IMR-90 (cell line): ENCODE measurements at regions not wholly inside any gene's neighbourhood (a gene's known extent, or its start where the extent isn't known, plus 50 kb on each side); places are given as distances from the start of the nearest gene placed in this dataset.

Source experiments
- BHLHE40 ChIP-seq: fragments of 150-350 bp; IDR thresholded peaks from 2 replicates; pipeline ENCODE4 v1.6.1; 2016; ENCODE audit warnings: mild to moderate bottlenecking, low read depth, low read length
- MAFK ChIP-seq: IDR thresholded peaks from 2 replicates; pipeline ENCODE4 v1.6.1; 2012; ENCODE audit warnings: low read depth, low read length, improper control_type of control experiment
- MXI1 ChIP-seq: IDR thresholded peaks from 2 replicates; pipeline ENCODE4 v1.6.1; 2012; ENCODE audit warnings: low read depth, mild to moderate bottlenecking, low read length, moderate library complexity, borderline replicate concordance
- NFE2L2 ChIP-seq: fragments of 150-350 bp; IDR thresholded peaks from 2 replicates; pipeline ENCODE4 v1.6.1; 2016; ENCODE audit warnings: low read depth, mild to moderate bottlenecking, low read length
- POLR2A ChIP-seq: IDR thresholded peaks from 2 replicates; pipeline ENCODE4 v1.6.1; 2012; ENCODE audit warnings: mild to moderate bottlenecking, low read depth, low read length
- RAD21 ChIP-seq: IDR thresholded peaks from 2 replicates; pipeline ENCODE4 v1.6.1; 2012; ENCODE audit warnings: low read length, improper control_type of control experiment
- RCOR1 ChIP-seq: IDR thresholded peaks from 2 replicates; pipeline ENCODE4 v1.6.1; 2012; ENCODE audit warnings: mild to moderate bottlenecking, low read length, improper control_type of control experiment; ENCODE audit not compliant: insufficient replicate concordance
- RFX5 ChIP-seq: IDR thresholded peaks from 2 replicates; pipeline ENCODE4 v1.8.0; 2012; ENCODE audit warnings: low read depth, mild to moderate bottlenecking, low read length, moderate library complexity
- SMC3 ChIP-seq: fragments of 150-350 bp; IDR thresholded peaks from 2 replicates; pipeline ENCODE4 v1.6.1; 2016; ENCODE audit warnings: low read depth, mild to moderate bottlenecking, antibody characterized with exemption, low read length, moderate library complexity
- TF ChIP-seq, protein P1 (sequence below): conservative IDR thresholded peaks from 2 replicates; pipeline ENCODE4 v1.5.1; 2012; ENCODE audit warnings: mild to moderate bottlenecking, low read depth, low read length, improper control_type of control experiment
- TF ChIP-seq, protein P2 (sequence below): fragments of 150-350 bp; IDR thresholded peaks from 2 replicates; pipeline ENCODE4 v1.6.1; 2017; ENCODE audit warnings: mild to moderate bottlenecking, antibody characterized with exemption, low read length, low read depth
- TF ChIP-seq, protein P3 (sequence below): fragments of 150-350 bp; IDR thresholded peaks from 2 replicates; pipeline ENCODE4 v1.6.1; 2016; ENCODE audit warnings: low read depth, mild to moderate bottlenecking, low read length, moderate library complexity, borderline replicate concordance

DNA sequence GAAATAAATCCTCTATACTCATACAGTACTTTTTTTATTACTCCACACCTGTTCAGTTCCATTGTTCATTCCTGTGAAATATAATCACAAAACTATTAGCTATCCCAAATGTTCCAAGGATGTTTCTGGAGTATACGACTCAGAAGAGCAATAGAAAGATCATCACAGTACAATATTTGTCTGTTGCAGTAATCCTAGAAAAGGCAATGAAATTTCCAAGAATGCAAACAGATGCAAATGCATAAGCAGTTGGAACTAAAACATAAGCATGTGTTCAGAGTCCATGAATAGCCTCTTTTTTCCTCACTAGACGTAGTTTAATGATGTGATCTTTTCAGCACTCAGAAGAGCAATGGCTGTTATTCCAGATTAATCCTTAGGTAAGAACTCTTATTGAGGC lies 55.2 kb downstream of the RTL3 start:
- TF ChIP-seq, protein P1, sequence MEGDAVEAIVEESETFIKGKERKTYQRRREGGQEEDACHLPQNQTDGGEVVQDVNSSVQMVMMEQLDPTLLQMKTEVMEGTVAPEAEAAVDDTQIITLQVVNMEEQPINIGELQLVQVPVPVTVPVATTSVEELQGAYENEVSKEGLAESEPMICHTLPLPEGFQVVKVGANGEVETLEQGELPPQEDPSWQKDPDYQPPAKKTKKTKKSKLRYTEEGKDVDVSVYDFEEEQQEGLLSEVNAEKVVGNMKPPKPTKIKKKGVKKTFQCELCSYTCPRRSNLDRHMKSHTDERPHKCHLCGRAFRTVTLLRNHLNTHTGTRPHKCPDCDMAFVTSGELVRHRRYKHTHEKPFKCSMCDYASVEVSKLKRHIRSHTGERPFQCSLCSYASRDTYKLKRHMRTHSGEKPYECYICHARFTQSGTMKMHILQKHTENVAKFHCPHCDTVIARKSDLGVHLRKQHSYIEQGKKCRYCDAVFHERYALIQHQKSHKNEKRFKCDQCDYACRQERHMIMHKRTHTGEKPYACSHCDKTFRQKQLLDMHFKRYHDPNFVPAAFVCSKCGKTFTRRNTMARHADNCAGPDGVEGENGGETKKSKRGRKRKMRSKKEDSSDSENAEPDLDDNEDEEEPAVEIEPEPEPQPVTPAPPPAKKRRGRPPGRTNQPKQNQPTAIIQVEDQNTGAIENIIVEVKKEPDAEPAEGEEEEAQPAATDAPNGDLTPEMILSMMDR, result no peak
- TF ChIP-seq, protein P2, sequence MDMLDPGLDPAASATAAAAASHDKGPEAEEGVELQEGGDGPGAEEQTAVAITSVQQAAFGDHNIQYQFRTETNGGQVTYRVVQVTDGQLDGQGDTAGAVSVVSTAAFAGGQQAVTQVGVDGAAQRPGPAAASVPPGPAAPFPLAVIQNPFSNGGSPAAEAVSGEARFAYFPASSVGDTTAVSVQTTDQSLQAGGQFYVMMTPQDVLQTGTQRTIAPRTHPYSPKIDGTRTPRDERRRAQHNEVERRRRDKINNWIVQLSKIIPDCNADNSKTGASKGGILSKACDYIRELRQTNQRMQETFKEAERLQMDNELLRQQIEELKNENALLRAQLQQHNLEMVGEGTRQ, result no peak
- TF ChIP-seq RAD21 (no peak), POLR2A (no peak), SMC3 (no peak), NFE2L2 (no peak), BHLHE40 (no peak), MXI1 (no peak), RCOR1 (no peak), MAFK (no peak), RFX5 (no peak)
- TF ChIP-seq, protein P3, sequence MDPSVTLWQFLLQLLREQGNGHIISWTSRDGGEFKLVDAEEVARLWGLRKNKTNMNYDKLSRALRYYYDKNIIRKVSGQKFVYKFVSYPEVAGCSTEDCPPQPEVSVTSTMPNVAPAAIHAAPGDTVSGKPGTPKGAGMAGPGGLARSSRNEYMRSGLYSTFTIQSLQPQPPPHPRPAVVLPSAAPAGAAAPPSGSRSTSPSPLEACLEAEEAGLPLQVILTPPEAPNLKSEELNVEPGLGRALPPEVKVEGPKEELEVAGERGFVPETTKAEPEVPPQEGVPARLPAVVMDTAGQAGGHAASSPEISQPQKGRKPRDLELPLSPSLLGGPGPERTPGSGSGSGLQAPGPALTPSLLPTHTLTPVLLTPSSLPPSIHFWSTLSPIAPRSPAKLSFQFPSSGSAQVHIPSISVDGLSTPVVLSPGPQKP, result no peak
